HG02852 (cell line): ENCODE measurements at regions not wholly inside any gene's neighbourhood (a gene's known extent, or its start where the extent isn't known, plus 50 kb on each side); places are given as distances from the start of the nearest gene placed in this dataset.

Source experiments
- ATAC-seq: cut with Tn5 transposase; IDR thresholded peaks from one replicate; pipeline ENCODE4 v1.9.1; 2021; ENCODE audit warnings: mild to moderate bottlenecking, moderate library complexity; ENCODE audit not compliant: unreplicated experiment

DNA sequence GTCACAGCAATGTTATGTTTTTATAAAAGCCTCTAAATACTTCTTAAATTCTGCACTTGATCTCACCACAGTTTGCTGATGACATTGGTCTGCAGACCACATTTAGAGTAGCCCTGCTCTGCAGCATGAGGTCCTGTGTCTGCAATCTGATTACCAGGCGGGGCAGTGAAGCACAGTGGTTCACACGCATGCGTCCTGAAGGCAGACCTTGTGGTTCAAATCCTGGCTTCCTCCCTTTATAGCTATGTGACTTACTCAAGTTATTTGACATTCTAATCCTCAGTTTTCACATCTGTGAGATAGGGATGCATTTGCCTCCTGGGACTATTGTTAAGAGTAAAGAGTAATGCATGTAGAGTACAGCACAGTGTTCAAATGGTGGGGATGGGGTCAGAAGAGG lies 50.3 kb downstream of the BMAL2 start:
- ATAC-seq, result no peak

DNA sequence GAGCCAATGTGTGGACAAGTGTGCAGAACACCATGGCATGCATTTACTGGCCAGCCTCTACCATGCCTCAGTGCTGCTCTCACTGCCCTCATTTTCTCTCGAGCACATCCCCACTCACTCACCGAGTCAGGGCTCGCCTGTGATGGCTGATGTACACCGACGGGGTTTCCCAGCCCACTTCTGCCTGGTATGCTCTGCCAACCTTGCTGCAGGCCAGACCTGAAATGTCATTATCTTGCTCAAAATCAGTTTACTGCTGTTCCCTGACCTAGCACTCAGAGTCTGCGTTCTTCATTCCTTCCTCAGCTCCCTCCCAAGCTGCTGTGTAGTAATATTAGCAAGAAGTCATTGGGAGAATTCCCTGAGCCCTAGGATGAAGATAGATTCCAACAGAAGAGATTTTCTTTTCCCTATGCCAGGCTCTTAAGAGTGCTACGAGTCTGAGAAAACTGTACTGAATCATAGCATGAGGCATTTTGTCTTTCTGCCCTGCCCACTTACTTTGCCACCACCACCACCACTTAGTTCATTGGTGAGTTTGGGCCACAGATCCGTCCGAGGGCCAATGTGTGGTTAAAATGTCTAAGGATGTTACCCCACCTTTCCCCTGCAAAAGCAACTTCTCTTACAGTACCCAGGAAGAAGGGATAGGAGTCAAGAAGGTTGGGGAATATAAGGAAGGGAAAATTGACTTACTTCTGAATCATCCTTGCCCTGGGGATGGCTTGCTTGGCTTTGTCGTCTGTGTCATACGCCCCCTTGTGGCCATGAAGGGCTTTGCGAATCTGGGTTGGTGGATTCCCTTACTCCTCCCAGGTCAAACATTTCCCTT lies 51.0 kb downstream of the BMAL2 start:
- peak; percentile 69 for ATAC-seq

DNA sequence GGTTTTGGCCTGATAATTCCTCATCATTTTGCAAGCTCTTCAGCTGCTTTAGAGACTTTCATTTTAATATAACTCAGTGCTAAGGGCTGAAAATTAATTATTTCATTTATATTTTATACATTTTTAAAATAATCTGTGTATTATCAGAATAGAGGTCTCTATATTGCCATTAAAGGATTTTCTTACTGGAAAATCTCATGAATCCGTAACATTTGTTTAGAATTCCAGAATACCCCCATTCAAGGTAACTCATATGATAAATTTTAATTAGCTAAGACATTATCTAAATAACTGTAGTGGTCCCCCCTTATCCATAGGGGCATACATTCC lies 51.6 kb downstream of the BMAL2 start:
- no peak for ATAC-seq

DNA sequence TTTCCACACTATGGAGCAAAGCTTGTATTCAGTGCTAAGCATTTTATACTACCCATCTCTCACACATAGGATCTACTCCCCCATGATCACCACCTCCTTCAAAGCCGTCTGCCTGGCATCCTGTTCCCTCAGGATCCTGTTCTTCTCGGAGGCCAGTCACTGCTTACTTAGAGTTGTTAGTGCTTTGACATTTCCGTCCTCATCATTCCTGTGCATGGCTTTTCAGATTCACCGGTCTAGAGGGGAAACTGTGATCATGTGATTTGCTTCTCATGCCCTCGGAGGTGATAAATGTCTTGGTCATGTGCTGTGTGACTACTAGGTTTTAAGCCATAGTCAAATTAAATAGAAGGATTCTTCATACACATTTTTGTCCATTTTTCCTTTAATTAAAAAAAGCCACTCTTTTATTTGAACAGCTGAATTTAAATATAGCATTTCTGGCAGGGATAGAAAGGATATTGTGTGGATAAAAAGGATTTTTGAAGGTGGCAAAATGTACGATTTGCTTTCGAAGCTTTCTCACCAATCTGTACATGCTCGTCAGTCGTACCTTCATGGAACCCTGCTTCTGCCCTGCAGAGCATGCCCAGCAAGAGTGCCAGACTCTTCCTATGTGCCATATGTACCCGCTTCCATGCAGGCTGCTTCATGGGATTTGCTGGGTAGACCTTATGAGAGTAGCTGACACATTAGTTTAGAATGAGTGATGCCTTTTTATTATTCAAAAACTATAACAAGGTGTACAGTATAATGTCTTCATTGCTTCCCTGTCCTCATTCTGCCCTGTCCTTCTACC lies 53.3 kb downstream of the BMAL2 start:
- ATAC-seq, result no peak

DNA sequence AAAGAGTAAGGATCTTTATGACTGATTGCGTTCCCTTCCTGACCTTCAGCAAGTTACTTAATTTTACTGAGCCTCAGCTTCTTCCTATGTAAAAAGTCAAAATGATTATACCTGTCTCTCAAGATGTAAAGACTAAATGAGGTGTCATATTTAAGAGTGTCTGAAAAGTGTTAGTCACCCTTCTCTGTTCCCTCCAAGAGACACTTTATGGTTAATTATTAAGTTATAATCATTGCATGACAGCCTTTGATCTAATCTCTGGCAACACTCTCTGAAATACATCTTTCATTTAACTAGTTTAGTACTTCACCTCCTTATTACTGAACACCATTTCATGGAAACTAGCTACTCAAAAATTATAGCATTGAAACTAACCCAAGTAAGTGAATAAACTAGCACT lies 54.8 kb downstream of the BMAL2 start:
- no peak for ATAC-seq

DNA sequence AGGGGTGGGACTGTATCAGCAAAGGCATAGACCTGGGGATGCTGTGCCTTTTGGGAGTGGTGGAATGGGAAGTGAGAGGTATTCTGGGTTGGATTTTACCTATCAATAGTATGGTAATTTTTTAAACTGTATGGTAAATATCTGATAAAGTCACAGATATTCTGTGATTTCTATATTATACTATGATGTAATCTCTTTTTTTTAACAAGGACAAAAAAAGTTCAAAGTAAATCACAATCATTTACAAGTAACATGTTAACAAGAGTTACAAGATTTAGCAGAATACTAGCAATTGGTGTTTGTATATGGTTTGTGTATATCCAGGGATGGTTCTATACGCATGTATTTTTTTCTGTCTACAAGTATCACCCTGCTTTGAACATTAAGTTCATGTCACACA lies 56.0 kb downstream of the BMAL2 start:
- ATAC-seq, result no peak

DNA sequence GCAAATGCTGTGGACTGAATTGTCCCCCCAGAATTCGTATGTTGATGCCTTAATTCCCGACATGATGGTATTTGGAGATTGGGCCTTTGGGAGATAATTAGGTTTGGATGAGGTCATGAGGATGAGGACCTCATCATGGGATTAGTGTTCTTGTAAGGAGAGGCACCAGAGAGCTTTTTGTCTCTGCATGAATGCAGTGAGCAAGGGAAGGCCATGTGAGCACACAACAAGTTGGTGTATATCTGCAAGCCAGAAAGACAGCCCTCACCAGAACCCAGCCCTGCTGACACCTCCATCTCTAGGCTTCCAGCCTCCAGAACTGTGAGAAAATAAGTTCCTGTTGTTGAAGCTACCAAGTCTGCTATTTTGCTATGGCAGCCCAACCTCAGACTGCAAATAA lies 51.9 kb upstream of the SMCO2 start:
- ATAC-seq, result no peak

DNA sequence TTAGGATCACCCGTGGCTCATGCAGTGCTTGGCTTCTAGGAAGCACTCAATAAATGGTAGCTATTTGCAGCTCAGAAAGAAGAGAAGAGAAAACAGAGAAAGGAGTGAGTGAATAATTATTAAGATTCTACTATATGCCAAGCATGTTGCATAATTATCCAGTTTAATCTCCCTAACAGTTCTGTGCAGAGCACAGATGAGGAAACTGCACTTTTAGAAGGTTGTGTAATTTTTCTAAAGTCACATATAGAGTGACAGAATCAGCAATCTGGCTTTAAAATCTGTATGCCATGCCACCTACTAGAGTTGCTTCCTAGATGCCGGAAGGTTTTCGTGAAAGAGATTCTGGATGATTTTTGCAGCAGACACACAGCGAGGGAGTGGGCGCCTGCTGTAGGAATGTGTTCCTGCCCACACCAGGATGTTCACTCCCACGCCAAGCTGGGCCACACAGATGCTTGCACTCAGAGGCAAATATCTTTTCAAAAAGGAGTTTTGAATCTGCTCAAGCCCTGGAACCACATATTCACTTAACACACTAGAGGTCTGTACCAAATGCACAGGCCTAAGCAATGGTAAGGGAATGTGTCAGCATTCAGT lies 50.2 kb upstream of the SMCO2 start:
- ATAC-seq, result no peak
